ENCODE measurements at regions not wholly inside any gene's neighbourhood (a gene's known extent, or its start where the extent isn't known, plus 50 kb on each side); places are given as distances from the start of the nearest gene placed in this dataset.
"Not testable (repeated sequence)": the region's sequence is repeated elsewhere in the genome, so short reads cannot be mapped to it uniquely, and the experiment has no call there.

DNA sequence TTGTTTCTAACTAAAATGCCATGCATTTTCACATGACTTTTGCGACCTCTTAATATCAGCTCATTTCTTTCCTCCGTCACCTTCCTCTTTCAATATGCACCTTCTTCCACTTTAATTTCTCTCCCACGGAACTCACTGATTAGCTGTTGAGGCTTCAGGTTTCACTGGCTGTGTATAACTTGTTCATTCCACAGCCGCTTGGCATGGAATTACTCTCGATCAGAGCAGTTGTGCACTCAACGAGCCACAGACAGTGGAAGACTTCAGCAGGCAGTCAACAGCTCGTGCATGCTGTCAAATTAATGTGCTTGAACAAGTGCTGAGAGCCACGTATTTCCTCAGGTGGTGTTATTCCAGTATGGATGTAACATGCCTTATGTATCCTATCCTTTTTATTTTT lies 491.2 kb upstream of the DDX18 start:
- no peak for DNase-seq (ENCODE audit: low spot score in 2 of 2)
- intact Hi-C loops (cut with DNase I; ENCODE audit: low total_unique reads) = no loop called here
- 19 to 23% methylated on average over 8 of the region's 8 CpGs for WGBS, 2 donors
- H3K4me3 ChIP-seq (ENCODE audit: low read depth, poor library complexity, severe bottlenecking) = no peak overlapping the region
- TF ChIP-seq CTCF (IDR thresholded peaks at IDR 0.05) (no peak), POLR2A (IDR thresholded peaks at IDR 0.05) (no peak)

GRCh38 chr2:117330641-117331040 lies 483.9 kb upstream of the DDX18 start:
- no peak overlapping the region for H3K4me3 ChIP-seq (ENCODE audit: low read depth, poor library complexity, severe bottlenecking)
- WGBS, 2 donors = 65 to 92% methylated on average over 4 of the region's 4 CpGs
- intact Hi-C loops (cut with DNase I; ENCODE audit: low total_unique reads) = no loop called here
- DNase-seq (ENCODE audit: low spot score in 2 of 2) = no peak
- no peak for TF ChIP-seq POLR2A (IDR thresholded peaks at IDR 0.05)
- no peak for TF ChIP-seq CTCF (IDR thresholded peaks at IDR 0.05)

GRCh38 chr2:117335967-117336366 lies 478.5 kb upstream of the DDX18 start:
- WGBS, 2 donors = 79 to 88% methylated on average over 3 of the region's 3 CpGs
- no peak overlapping the region for H3K4me3 ChIP-seq (ENCODE audit: low read depth, poor library complexity, severe bottlenecking)
- TF ChIP-seq POLR2A (IDR thresholded peaks at IDR 0.05) (no peak), CTCF (IDR thresholded peaks at IDR 0.05) (no peak)
- DNase-seq (ENCODE audit: low spot score in 2 of 2) = no peak
- intact Hi-C loops (cut with DNase I; ENCODE audit: low total_unique reads) = no loop called here

DNA sequence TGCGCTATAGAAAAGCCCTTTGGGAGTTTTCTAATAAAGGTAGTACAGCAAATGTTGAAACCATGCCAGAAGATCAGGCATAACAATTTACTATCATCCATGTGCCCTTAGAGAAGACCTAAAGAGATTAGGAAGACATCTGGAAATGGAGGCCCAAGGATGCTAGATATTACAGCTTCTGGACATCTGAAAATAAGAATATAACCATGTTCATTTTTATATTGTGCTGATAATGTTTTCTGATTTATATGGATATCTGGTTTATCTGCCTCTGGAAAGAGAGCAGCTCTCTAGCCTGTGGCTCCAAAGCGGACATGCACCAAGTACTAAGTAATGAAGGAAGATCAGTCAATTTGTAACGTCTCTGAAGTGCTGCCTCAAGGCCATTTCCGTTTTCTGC lies 478.0 kb upstream of the DDX18 start:
- TF ChIP-seq POLR2A (IDR thresholded peaks at IDR 0.05) = no peak
- TF ChIP-seq CTCF (IDR thresholded peaks at IDR 0.05) = no peak
- DNase-seq (ENCODE audit: low spot score in 2 of 2) = no peak
- intact Hi-C loops (cut with DNase I; ENCODE audit: low total_unique reads) = no loop called here
- H3K4me3 ChIP-seq (ENCODE audit: low read depth, poor library complexity, severe bottlenecking) = no peak overlapping the region
- WGBS, 2 donors = 31 to 43% methylated on average over 4 of the region's 4 CpGs

DNA sequence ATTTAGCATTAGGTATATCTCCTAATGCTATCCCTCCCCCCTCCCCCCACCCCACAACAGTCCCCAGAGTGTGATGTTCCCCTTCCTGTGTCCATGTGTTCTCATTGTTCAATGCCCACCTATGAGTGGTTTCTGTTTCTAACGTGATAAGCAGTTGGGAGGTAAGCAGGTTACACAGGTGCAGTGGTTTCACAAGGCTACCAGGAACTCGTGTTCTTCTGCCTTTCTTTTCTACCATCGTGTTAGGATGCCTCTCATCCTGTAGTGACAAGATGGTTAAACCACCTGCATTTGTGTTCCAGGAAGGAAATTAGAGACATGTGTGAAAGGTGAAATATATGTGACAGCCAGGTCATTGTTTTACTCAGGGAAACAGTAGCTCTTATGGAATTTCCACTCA lies 476.5 kb upstream of the DDX18 start:
- 33 to 41% methylated on average over 3 of the region's 3 CpGs for WGBS, 2 donors
- intact Hi-C loops (cut with DNase I; ENCODE audit: low total_unique reads); H3K4me3 ChIP-seq (ENCODE audit: low read depth, poor library complexity, severe bottlenecking); DNase-seq (ENCODE audit: low spot score in 2 of 2): not testable (repeated sequence)

GRCh38 chr2:117339980-117340379 lies 474.5 kb upstream of the DDX18 start:
- 74 to 78% methylated on average over 3 of the region's 3 CpGs for WGBS, 2 donors
- TF ChIP-seq POLR2A (IDR thresholded peaks at IDR 0.05) (no peak), CTCF (IDR thresholded peaks at IDR 0.05) (no peak)
- intact Hi-C loops (cut with DNase I; ENCODE audit: low total_unique reads) = no loop called here
- no peak for DNase-seq (ENCODE audit: low spot score in 2 of 2)
- H3K4me3 ChIP-seq (ENCODE audit: low read depth, poor library complexity, severe bottlenecking) = no peak overlapping the region

Data from lower leg skin (tissue), 4 donors.